ENCODE measurements at regions not wholly inside any gene's neighbourhood (a gene's known extent, or its start where the extent isn't known, plus 50 kb on each side); places are given as distances from the start of the nearest gene placed in this dataset.

GRCh38 chr3:23682646-23683045 lies 123.1 kb upstream of the UBE2E1 start:
- TF ChIP-seq EZH2 (IDR thresholded peaks at IDR 0.05) = no peak
- TF ChIP-seq POLR2AphosphoS5 (IDR thresholded peaks at IDR 0.05; ENCODE audit: borderline replicate concordance, low read depth, low read length) = no peak

Measured in SK-N-MC (cell line).